Stimulated activated effector memory CD8-positive, alpha-beta T cell treated with anti-CD3 and anti-CD28 coated beads, Interleukin-12 subunit alpha, Interleukin-12 subunit beta, amount 100 ng/mL, for 72 hours (primary cell): ENCODE measurements at regions not wholly inside any gene's neighbourhood (a gene's known extent, or its start where the extent isn't known, plus 50 kb on each side); places are given as distances from the start of the nearest gene placed in this dataset.
A peak's percentile ranks its signal among the peaks of the same experiment; 100 is the strongest.

ENCODE experiments used
- ATAC-seq: fragments of 150-1000 bp; cut with Tn5 transposase; 2 replicates; pipeline ENCODE4 v1.10.0; 2021
- DNase-seq, 2 donors: peaks; one replicate each; pipeline ENCODE4 v3.0.0; 2021 to 2022; ENCODE audit warnings: low spot score in 2 of 2
- H3K27ac Mint-ChIP-seq: one replicate; pipeline ENCODE4 v1.8.0; 2022; ENCODE audit warnings: mild to moderate bottlenecking, mixed read lengths
- H3K36me3 Mint-ChIP-seq: one replicate; pipeline ENCODE4 v1.8.0; 2022; ENCODE audit warnings: mild to moderate bottlenecking, mixed read lengths
- H3K4me1 Mint-ChIP-seq: one replicate; pipeline ENCODE4 v1.8.0; 2022; ENCODE audit warnings: mixed read lengths
- H3K4me3 Mint-ChIP-seq: one replicate; pipeline ENCODE4 v1.8.0; 2022; ENCODE audit warnings: mild to moderate bottlenecking, mixed read lengths
- H3K9me3 Mint-ChIP-seq: one replicate; pipeline ENCODE4 v1.8.0; 2022; ENCODE audit warnings: mixed read lengths

DNA sequence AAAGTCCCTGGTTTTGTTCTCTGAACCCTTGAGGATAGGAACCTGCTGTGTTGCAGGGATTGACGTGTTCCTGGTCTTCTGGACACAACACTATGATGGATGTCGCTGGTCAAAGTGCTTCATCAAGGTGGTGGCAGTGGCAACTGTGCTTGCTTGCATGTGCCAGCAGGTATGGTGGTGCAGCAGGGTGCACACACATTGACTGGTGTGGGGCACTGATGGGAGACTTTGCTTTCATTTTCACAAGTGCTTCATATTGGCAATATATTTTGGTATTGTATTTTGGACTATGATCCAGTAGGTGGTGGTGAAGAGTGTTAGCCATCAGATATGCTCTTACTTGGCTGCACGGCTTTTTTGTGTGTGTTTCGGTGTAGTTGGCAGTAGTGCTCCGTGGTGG lies 479.8 kb upstream of the CTNND2 start:
- Mint-ChIP-seq H3K9me3 (peaks cover 19% of the 10 kb centered on the region), H3K27ac (no peak overlapping the region), H3K4me1 (no peaks in the 10 kb centered on the region), H3K4me3 (no peak overlapping the region), H3K36me3 (no peaks in the 10 kb centered on the region)
- ATAC-seq (peak; percentile 21), DNase-seq (no peak)

DNA sequence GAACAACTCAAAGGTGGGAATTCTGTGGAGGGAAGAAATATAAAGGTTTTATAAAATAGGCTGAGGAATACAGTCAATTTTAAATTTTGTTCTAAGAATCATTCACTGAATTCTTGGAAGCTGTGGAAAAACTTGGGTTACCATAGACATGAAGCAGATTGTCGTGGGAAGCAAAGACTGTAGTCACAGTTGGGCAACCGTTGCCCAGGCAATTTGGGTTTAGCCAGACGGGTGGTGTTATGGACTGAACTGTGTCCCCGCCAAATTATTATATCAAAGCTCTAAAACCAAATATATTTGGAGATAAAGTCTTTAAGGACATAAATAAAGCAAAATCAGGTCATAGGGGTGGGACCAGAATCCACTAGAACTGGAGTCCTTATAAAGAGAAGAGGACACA lies 463.7 kb upstream of the CTNND2 start:
- Mint-ChIP-seq H3K36me3 (no peaks in the 10 kb centered on the region), H3K27ac (no peak overlapping the region)

DNA sequence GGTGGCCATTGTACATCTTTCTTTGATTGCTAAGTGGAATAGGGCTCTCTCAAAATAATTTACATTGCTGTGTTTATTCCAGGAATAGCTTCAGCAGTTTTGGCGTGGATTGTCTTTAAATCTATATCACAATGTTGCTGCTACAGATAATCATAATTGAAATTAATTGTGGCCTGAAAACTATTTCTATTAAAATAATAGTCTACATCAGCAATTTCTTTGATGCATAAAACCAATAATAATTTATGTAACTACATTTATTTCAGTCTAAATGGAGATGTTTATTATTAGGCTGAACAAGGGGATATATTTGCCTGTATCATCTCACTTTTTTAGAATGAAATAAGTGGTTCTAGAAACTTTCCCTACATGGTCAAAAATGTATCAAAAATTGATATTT lies 456.0 kb upstream of the CTNND2 start:
- ATAC-seq: no peak
- H3K9me3 Mint-ChIP-seq: peaks cover 18% of the 10 kb centered on the region
- no peak for DNase-seq
- H3K4me3 Mint-ChIP-seq: no peak overlapping the region
- H3K27ac Mint-ChIP-seq: no peak overlapping the region
- H3K36me3 Mint-ChIP-seq: no peaks in the 10 kb centered on the region
- no peaks in the 10 kb centered on the region for H3K4me1 Mint-ChIP-seq

More for the DNA sequence above, 463.7 kb upstream of the CTNND2 start:
- peaks cover 4% of the 10 kb centered on the region for H3K9me3 Mint-ChIP-seq
- H3K4me1 Mint-ChIP-seq: no peaks in the 10 kb centered on the region
- ATAC-seq (no peak), DNase-seq (no peak)
- H3K4me3 Mint-ChIP-seq: no peak overlapping the region

DNA sequence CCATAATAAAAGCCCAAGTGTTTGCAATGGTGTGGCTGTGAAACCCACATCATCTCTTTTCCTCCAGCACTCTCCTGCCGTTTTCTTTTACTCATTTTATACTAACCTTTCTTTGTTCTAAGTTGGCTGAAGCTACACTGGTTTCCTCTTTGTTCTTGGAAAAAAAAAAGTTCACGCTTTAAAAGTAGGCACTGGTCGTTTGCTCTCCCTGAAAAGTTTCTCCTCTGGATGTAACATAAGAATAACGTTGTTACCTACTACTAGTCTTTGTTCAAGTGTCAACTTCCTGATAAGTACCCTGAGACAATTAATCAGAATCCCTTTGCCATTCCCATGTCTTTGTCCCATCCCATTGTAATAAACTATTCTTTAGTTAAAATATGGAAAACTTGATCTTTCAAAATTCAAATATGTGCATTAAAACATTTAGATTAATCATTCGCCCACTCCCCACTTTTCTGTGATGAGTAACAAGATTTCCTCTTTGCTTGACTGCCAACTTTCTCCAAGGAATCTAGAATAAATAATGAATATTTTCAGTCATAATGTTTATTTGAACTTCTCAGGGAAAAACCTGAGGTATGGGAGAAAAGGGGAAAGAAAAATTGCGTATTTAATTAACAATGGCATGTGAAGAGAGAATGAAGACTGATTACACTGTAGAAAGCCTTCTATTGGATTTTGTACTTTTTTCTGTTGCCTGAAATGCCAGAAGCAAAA lies 454.3 kb upstream of the CTNND2 start:
- Mint-ChIP-seq H3K27ac (no peak overlapping the region), H3K4me1 (no peaks in the 10 kb centered on the region), H3K9me3 (peaks cover 18% of the 10 kb centered on the region), H3K36me3 (no peaks in the 10 kb centered on the region), H3K4me3 (no peak overlapping the region)
- ATAC-seq (no peak), DNase-seq (no peak)

GRCh38 chr5:12357626-12358025 lies 453.4 kb upstream of the CTNND2 start:
- H3K36me3 Mint-ChIP-seq: no peaks in the 10 kb centered on the region
- no peak overlapping the region for H3K4me3 Mint-ChIP-seq
- no peaks in the 10 kb centered on the region for H3K4me1 Mint-ChIP-seq
- no peak overlapping the region for H3K27ac Mint-ChIP-seq
- peaks cover 18% of the 10 kb centered on the region for H3K9me3 Mint-ChIP-seq
- ATAC-seq (no peak), DNase-seq (no peak)

DNA sequence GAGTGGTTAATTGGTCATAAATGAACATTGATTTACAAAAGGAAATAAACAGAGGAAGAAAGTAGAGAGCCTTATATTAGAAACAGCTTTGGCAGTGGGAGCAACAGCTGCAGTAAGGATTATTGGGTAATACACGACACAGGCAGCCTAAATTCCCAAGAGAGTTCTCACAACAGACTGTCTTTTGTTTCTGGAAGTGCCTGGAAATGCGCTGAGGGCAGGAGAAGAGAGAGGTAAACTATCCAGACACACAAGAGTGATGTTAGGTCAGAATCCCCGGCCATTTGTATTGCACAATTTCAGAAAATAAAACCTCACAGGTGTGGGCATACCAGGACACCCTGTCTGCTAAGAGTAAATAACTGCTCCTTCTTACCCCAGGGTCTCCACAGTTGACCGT lies 450.4 kb upstream of the CTNND2 start:
- no peaks in the 10 kb centered on the region for H3K4me1 Mint-ChIP-seq
- no peak for ATAC-seq
- H3K36me3 Mint-ChIP-seq: no peaks in the 10 kb centered on the region
- H3K27ac Mint-ChIP-seq: no peak overlapping the region
- no peak overlapping the region for H3K4me3 Mint-ChIP-seq
- peaks cover 20% of the 10 kb centered on the region for H3K9me3 Mint-ChIP-seq
- no peak for DNase-seq

DNA sequence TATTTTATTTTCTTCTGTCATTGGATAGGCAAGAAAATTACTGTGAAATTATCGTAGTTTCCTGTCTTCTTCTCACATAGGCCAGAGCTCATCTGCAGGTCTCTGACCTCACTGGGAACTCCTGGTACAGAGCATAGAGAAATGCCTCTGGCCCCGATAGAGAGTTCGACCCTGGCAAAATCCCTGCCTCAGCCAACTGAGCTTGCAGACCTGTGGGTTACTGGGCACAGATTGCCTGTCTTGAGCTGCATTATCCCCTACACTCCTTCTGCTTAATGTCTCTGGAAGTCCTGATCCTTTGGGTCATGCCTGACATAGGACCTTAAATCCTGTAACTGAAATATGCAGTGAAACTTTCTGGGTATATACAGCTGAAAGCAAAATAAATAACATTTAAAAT lies 439.3 kb upstream of the CTNND2 start:
- ATAC-seq: no peak
- H3K27ac Mint-ChIP-seq: no peak overlapping the region
- H3K9me3 Mint-ChIP-seq: no peaks in the 10 kb centered on the region
- no peak overlapping the region for H3K4me3 Mint-ChIP-seq
- H3K4me1 Mint-ChIP-seq: no peaks in the 10 kb centered on the region
- H3K36me3 Mint-ChIP-seq: no peaks in the 10 kb centered on the region
- no peak for DNase-seq

DNA sequence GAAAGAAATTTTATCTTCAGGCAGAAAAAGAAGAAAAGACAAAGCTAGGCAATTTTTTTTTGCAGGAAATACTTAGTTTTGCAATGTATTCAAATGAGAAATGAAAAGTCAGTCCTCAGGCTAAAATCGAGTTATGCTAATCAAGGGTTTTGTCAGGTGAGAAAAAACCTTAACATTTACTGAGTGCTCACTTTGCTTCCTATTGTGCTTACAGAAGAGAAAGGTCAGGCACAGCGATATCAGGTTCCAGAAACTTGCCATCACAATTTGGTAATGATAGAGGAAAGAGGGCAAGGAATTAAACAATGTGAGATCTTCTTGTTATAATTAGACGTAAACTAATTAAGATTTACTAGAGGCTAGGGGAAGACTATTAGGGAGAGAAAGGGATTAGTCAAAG lies 431.7 kb upstream of the CTNND2 start:
- Mint-ChIP-seq H3K4me3 (no peak overlapping the region), H3K4me1 (no peaks in the 10 kb centered on the region), H3K9me3 (peaks cover 5% of the 10 kb centered on the region), H3K27ac (no peak overlapping the region), H3K36me3 (no peaks in the 10 kb centered on the region)
- ATAC-seq: no peak
- DNase-seq: no peak

DNA sequence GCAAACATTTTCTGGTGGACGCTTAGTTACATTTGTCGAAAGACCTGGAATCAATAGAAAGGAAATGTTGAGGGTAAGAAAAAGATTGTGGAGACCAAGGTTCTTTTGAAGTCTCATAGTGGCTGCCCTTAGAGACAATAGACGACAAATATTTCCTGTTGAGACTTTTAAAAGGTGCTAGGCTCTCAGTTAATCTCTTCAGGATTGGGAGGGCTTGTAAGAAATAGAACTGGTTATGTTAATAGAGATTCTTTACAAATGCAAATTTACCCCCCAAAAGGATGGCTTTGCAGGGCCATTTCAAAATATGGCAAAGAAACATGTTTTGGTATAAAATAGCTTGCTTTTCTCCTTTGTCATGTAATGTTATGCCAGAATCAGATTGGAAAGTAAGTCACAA lies 428.2 kb upstream of the CTNND2 start:
- Mint-ChIP-seq H3K36me3 (no peaks in the 10 kb centered on the region), H3K27ac (no peak overlapping the region), H3K9me3 (peaks cover 8% of the 10 kb centered on the region), H3K4me1 (no peaks in the 10 kb centered on the region), H3K4me3 (no peak overlapping the region)
- DNase-seq: no peak
- ATAC-seq: no peak

GRCh38 chr5:12330993-12331588 lies 426.8 kb upstream of the CTNND2 start:
- H3K4me3 Mint-ChIP-seq: no peak overlapping the region
- DNase-seq (no peak), ATAC-seq (no peak)
- peaks cover 11% of the 10 kb centered on the region for H3K9me3 Mint-ChIP-seq
- H3K36me3 Mint-ChIP-seq: no peaks in the 10 kb centered on the region
- H3K27ac Mint-ChIP-seq: no peak overlapping the region
- H3K4me1 Mint-ChIP-seq: no peaks in the 10 kb centered on the region

- DNase-seq: no peak
- H3K36me3 Mint-ChIP-seq: no peaks in the 10 kb centered on the region
- H3K4me1 Mint-ChIP-seq: no peaks in the 10 kb centered on the region
- H3K9me3 Mint-ChIP-seq: peaks cover 11% of the 10 kb centered on the region
- H3K4me3 Mint-ChIP-seq: no peak overlapping the region
- no peak overlapping the region for H3K27ac Mint-ChIP-seq
- no peak for ATAC-seq
Observed at GRCh38 chr5:12330381-12330780, 426.1 kb upstream of the CTNND2 start.

- DNase-seq (no peak), ATAC-seq (no peak)
- Mint-ChIP-seq H3K9me3 (peaks cover 11% of the 10 kb centered on the region), H3K27ac (no peak overlapping the region), H3K4me3 (no peak overlapping the region), H3K4me1 (no peaks in the 10 kb centered on the region), H3K36me3 (no peaks in the 10 kb centered on the region)
Observed at GRCh38 chr5:12323637-12324229, 419.5 kb upstream of the CTNND2 start.

DNA sequence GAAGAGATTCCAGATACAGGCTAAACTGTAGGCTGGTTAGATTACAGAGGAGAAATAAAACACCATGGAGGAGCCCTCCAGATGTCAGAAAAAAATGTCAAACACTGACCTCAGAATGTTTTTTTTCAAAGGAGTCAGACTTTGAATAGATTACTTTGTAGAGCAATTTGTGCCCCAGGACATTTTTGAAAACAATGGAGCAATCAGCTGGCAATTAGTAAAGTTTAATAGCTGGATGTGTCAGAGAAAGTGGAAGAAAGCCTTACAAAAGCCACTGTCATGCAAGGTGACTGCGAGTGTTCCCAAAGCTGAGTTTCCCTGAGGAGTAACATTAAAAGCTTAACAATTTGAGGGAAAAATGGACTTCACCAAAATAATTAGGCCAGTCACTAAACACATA lies 417.8 kb upstream of the CTNND2 start:
- H3K4me1 Mint-ChIP-seq: no peaks in the 10 kb centered on the region
- no peak overlapping the region for H3K4me3 Mint-ChIP-seq
- H3K9me3 Mint-ChIP-seq: peaks cover 8% of the 10 kb centered on the region
- ATAC-seq: no peak
- H3K36me3 Mint-ChIP-seq: no peaks in the 10 kb centered on the region
- H3K27ac Mint-ChIP-seq: no peak overlapping the region
- DNase-seq: no peak

DNA sequence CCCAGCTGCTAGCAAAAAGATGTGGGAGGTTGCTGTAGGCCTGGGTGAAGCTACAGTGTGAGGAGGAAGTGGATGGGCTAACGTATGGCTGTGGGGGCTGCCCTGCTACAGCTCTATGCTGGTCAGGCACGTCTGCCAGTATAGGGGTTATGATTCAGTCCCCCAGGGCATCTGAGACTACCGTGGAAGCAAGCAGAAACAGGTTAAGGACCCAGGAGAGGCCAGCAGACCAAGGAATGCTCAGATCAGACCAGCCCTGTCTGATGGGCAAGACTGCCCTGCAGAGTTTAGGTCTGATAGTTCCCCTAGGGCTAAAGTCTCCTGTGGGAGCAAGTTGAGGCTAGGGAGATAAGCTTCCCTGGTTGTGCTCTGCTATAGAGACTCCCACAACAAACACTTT lies 416.1 kb upstream of the CTNND2 start:
- ATAC-seq (no peak), DNase-seq (no peak)
- Mint-ChIP-seq H3K36me3 (no peaks in the 10 kb centered on the region), H3K27ac (no peak overlapping the region), H3K4me1 (no peaks in the 10 kb centered on the region), H3K9me3 (peaks cover 8% of the 10 kb centered on the region), H3K4me3 (no peak overlapping the region)

- Mint-ChIP-seq H3K4me3 (no peak overlapping the region), H3K9me3 (peaks cover 3% of the 10 kb centered on the region), H3K4me1 (no peaks in the 10 kb centered on the region), H3K36me3 (no peaks in the 10 kb centered on the region), H3K27ac (no peak overlapping the region)
- ATAC-seq (no peak), DNase-seq (no peak)
Observed at GRCh38 chr5:12316812-12317211, 412.6 kb upstream of the CTNND2 start.

DNA sequence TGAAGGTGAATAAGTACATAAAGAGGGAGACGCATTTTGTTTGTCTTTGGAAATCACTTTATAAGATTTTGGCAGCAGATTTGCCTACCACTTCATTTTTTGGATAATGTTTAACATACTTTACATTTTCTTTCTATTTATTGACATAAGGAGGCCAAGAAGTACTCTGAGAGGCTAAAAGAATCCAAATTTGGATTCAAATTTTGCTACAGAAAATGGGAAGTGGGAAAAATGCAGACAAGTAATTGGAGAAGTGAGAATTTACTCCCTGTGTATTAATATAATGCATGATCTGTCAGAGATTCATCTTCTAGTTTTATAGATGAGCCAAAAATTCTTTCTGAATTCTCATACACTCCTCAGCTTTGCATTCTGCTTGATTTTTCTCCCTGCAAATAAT lies 411.2 kb upstream of the CTNND2 start:
- no peaks in the 10 kb centered on the region for H3K4me1 Mint-ChIP-seq
- no peak overlapping the region for H3K27ac Mint-ChIP-seq
- DNase-seq: no peak
- ATAC-seq: no peak
- no peak overlapping the region for H3K4me3 Mint-ChIP-seq
- no peaks in the 10 kb centered on the region for H3K9me3 Mint-ChIP-seq
- no peaks in the 10 kb centered on the region for H3K36me3 Mint-ChIP-seq
